GM21360 (cell line): ENCODE measurements at regions not wholly inside any gene's neighbourhood (a gene's known extent, or its start where the extent isn't known, plus 50 kb on each side); places are given as distances from the start of the nearest gene placed in this dataset.
"Not testable (repeated sequence)": the region's sequence is repeated elsewhere in the genome, so short reads cannot be mapped to it uniquely, and the experiment has no call there.

Experiments
- ATAC-seq: cut with Tn5 transposase; IDR thresholded peaks from one replicate; pipeline ENCODE4 v1.9.1; 2021; ENCODE audit warnings: mild to moderate bottlenecking, moderate library complexity; ENCODE audit not compliant: unreplicated experiment

GRCh38 chr2:83901317-83901716, 557.8 kb downstream of the SUCLG1 start:
- no peak for ATAC-seq

GRCh38 chr2:83900862-83901261, 558.2 kb downstream of the SUCLG1 start:
- no peak for ATAC-seq

- ATAC-seq, result no peak
These were observed 559.8 kb downstream of the SUCLG1 start for GRCh38 chr2:83899271-83899670.

- no peak for ATAC-seq
These were observed 564.1 kb downstream of the SUCLG1 start for GRCh38 chr2:83894976-83895375.

GRCh38 chr2:83887757-83888156, 571.3 kb downstream of the SUCLG1 start:
- no peak for ATAC-seq

- no peak for ATAC-seq
These were observed 580.0 kb downstream of the SUCLG1 start for GRCh38 chr2:83879127-83879526.

- ATAC-seq, result not testable (repeated sequence)
These were observed 581.8 kb downstream of the SUCLG1 start for GRCh38 chr2:83877261-83877660.

GRCh38 chr2:83874712-83875430, 584.2 kb downstream of the SUCLG1 start:
- ATAC-seq, result no peak

- ATAC-seq, result no peak
These were observed 585.0 kb downstream of the SUCLG1 start for GRCh38 chr2:83874066-83874465.

- ATAC-seq, result no peak
These were observed 586.0 kb downstream of the SUCLG1 start for GRCh38 chr2:83873110-83873509.

GRCh38 chr2:83866211-83866610, 592.9 kb downstream of the SUCLG1 start:
- ATAC-seq, result no peak

- ATAC-seq, result no peak
These were observed 596.5 kb downstream of the SUCLG1 start for GRCh38 chr2:83862600-83862999.

GRCh38 chr2:83860320-83860719, 598.8 kb downstream of the SUCLG1 start:
- ATAC-seq, result no peak

GRCh38 chr2:83859553-83859952, 599.5 kb downstream of the SUCLG1 start:
- no peak for ATAC-seq

GRCh38 chr2:83851066-83851465, 608.0 kb downstream of the SUCLG1 start:
- no peak for ATAC-seq

GRCh38 chr2:83850071-83850725, 608.9 kb downstream of the SUCLG1 start:
- ATAC-seq, result no peak

- no peak for ATAC-seq
These were observed 614.6 kb downstream of the SUCLG1 start for GRCh38 chr2:83844490-83844889.

- ATAC-seq, result no peak
These were observed 616.7 kb downstream of the SUCLG1 start for GRCh38 chr2:83842421-83842820.

GRCh38 chr2:83837823-83838222, 621.3 kb downstream of the SUCLG1 start:
- ATAC-seq, result no peak

- ATAC-seq, result no peak
These were observed 631.5 kb downstream of the SUCLG1 start for GRCh38 chr2:83827618-83828017.

GRCh38 chr2:83826577-83826976, 632.5 kb downstream of the SUCLG1 start:
- no peak for ATAC-seq

GRCh38 chr2:83823229-83823628, 635.9 kb downstream of the SUCLG1 start:
- no peak for ATAC-seq

GRCh38 chr2:83817511-83817910, 641.6 kb downstream of the SUCLG1 start:
- no peak for ATAC-seq
